Stomach (tissue), 8 donors: ENCODE measurements at regions not wholly inside any gene's neighbourhood (a gene's known extent, or its start where the extent isn't known, plus 50 kb on each side); places are given as distances from the start of the nearest gene placed in this dataset.

Experiments used
- DNase-seq, 2 donors: peaks; one replicate each; pipeline versions ENCODE4 v3.0.0 to v3.0.0-alpha.2; 2013 to 2019
- H3K27ac ChIP-seq, 5 donors: fragments of 200-600 bp in 4 of 5; sonication (generic) in 4 of 5; one replicate each; pipeline ENCODE4 v1.5.1; 2013 to 2019; ENCODE audit warnings: mild to moderate bottlenecking in 1 of 5, moderate library complexity in 1 of 5
- H3K27me3 ChIP-seq, 3 donors: fragments of 200-600 bp; sonication (generic); one replicate each; pipeline ENCODE4 v1.5.1; 2017 to 2019; ENCODE audit warnings: mixed run types in 1 of 3
- H3K36me3 ChIP-seq, 4 donors: fragments of 200-600 bp; sonication (generic); 1 replicate in 3 of 4; 2 replicates in 1 of 4; pipeline ENCODE4 v1.5.1; 2016 to 2019
- H3K4me1 ChIP-seq, 4 donors: fragments of 200-600 bp; sonication (generic); one replicate each; pipeline ENCODE4 v1.5.1; 2016 to 2019
- H3K4me3 ChIP-seq, 4 donors: fragments of 200-600 bp; sonication (generic) in 3 of 4; one replicate each; pipeline ENCODE4 v1.5.1; 2016 to 2019; ENCODE audit warnings: mild to moderate bottlenecking in 1 of 4
- H3K9me3 ChIP-seq, 4 donors: fragments of 200-600 bp; sonication (generic); one replicate each; pipeline ENCODE4 v1.5.1; 2016 to 2019
- EP300 ChIP-seq: sonication (generic); formaldehyde crosslinking; IDR thresholded peaks from one replicate; pipeline ENCODE4 v1.6.1; 2017; ENCODE audit warnings: antibody characterized with exemption
- POLR2A ChIP-seq, 4 donors: fragments of 450-650 bp; IDR thresholded peaks; one replicate each; pipeline ENCODE4 v1.6.1; 2016; ENCODE audit warnings: antibody characterized with exemption in 4 of 4, control low read depth in 2 of 4, mild to moderate bottlenecking in 1 of 4, moderate library complexity in 1 of 4
- POLR2AphosphoS5 ChIP-seq, 3 donors: sonication (generic); formaldehyde crosslinking; IDR thresholded peaks; one replicate each; pipeline ENCODE4 v1.6.1; 2016; ENCODE audit warnings: antibody characterized with exemption in 3 of 3
- WGBS, 5 donors: extraction: QIAGEN DNeasy Blood & Tissue Kit in 3 of 5; methylation state at CpG; one replicate each; pipeline versions ENCODE4 v1.1.5 to v1.1.7; 2013 to 2018; 5-methylcytosine and 5-hydroxymethylcytosine counted together
- intact Hi-C: fragments of 100-400 bp; cut with DNase I; formaldehyde crosslinking; loops from one replicate; pipeline ENCODE4 v1.15.1; 2023; ENCODE audit warnings: low total_unique reads
- TF ChIP-seq, protein P1 (sequence below), 7 experiments: fragments of 450-650 bp in 4 of 7; fragments of 200-600 bp in 3 of 7; sonication (generic) in 3 of 7; IDR thresholded peaks; one replicate each; pipeline ENCODE4 v1.5.1; 2016 to 2019; ENCODE audit warnings: antibody characterized with exemption in 7 of 7, control low read depth in 2 of 7, mild to moderate bottlenecking in 1 of 7
- donor health status: healthy with polysubstance abuse.
- donor health status: Bipolar disorder and iron deficiency.
- donor health status: healthy.

DNA sequence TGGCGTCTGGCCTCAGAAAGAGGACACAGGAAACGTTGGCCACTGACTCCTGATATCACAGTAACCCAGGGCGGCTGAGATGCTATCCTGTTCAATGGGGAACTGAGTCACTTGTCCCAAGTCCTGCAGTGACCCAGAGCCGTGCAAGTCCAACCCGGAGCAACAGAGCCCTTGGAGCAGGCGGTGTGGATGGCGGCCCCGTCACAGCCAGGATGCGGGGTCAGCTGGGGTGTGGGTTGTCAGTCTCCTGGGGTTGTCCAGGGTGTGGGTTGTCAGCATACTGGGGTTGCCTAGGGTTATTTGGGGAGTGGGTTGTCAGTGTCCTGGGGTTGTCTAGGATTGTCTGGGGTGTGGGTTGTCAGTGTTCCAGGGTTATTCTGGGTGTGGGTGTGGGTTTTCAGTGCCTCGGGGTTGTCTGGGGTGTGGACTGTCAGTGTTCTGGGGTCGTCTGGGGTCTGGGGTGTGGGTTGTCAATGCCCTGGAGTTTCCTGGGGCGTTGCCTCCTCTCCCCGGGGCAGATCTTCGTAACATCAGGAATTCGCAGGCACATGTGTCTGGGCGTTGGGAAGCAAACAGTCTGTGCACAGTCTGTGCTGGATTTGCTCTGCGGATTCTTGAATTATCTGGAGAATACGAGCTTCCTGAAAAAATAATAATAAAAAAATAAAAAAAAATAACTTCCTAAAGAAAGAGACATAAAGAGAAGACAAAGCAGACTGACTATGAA, 257.5 kb downstream of the PARP8 start:
- 84 to 90% (median 89%) methylated on average over 12 to 18 of the region's 18 CpGs for WGBS, 5 donors
- Histone ChIP-seq H3K36me3 (no peaks in the 10 kb centered on the region), H3K4me3 (no peak overlapping the region), H3K27ac (no peak overlapping the region), H3K9me3 (no peaks in the 10 kb centered on the region), H3K27me3 (no peaks in the 10 kb centered on the region), H3K4me1 (peaks cover 0 to 4% (median 0%) of the 10 kb centered on the region in 4 donors)
- DNase-seq = no peak
- TF ChIP-seq, protein P1, sequence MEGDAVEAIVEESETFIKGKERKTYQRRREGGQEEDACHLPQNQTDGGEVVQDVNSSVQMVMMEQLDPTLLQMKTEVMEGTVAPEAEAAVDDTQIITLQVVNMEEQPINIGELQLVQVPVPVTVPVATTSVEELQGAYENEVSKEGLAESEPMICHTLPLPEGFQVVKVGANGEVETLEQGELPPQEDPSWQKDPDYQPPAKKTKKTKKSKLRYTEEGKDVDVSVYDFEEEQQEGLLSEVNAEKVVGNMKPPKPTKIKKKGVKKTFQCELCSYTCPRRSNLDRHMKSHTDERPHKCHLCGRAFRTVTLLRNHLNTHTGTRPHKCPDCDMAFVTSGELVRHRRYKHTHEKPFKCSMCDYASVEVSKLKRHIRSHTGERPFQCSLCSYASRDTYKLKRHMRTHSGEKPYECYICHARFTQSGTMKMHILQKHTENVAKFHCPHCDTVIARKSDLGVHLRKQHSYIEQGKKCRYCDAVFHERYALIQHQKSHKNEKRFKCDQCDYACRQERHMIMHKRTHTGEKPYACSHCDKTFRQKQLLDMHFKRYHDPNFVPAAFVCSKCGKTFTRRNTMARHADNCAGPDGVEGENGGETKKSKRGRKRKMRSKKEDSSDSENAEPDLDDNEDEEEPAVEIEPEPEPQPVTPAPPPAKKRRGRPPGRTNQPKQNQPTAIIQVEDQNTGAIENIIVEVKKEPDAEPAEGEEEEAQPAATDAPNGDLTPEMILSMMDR (IDR thresholded peaks at IDR 0.05) = no peak
- intact Hi-C loops = no loop called here

DNA sequence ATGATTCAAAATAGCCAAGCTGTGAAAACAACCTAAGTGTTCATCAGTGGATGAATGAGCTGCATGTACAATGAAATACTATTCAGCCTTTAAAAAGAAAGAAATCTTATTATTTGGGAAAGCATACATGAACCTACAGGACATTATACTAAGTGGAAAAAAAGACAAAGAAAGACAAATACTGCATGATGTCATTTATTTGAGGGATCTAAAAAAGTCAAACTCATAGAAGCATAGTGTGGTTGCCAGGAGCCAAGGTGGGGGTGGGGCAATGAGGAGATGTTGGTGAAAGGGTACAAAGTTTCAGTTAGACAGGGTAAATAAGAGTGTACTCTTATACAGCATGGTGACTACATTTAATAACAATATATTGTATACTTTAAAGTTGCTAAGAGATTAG, 261.5 kb downstream of the PARP8 start:
- intact Hi-C loops = no loop called here
- DNase-seq = no peak
- Histone ChIP-seq H3K9me3 (no peaks in the 10 kb centered on the region), H3K27ac (no peak overlapping the region), H3K4me3 (no peak overlapping the region), H3K4me1 (no peaks in the 10 kb centered on the region), H3K36me3 (no peaks in the 10 kb centered on the region), H3K27me3 (no peaks in the 10 kb centered on the region)
- TF ChIP-seq EP300 = no peak
- no peak for TF ChIP-seq POLR2AphosphoS5 (IDR thresholded peaks at IDR 0.05)
- TF ChIP-seq POLR2A (IDR thresholded peaks at IDR 0.05) = no peak
- TF ChIP-seq, protein P1 (IDR thresholded peaks at IDR 0.05) = no peak

GRCh38 chr5:50929174-50929573, 262.7 kb downstream of the PARP8 start:
- Histone ChIP-seq H3K4me1 (no peaks in the 10 kb centered on the region), H3K9me3 (no peaks in the 10 kb centered on the region), H3K4me3 (no peak overlapping the region), H3K36me3 (no peaks in the 10 kb centered on the region), H3K27ac (no peak overlapping the region), H3K27me3 (no peaks in the 10 kb centered on the region)
- TF ChIP-seq POLR2A (IDR thresholded peaks at IDR 0.05) = no peak
- TF ChIP-seq POLR2AphosphoS5 (IDR thresholded peaks at IDR 0.05) = no peak
- no peak for TF ChIP-seq EP300
- TF ChIP-seq, protein P1 (IDR thresholded peaks at IDR 0.05) = no peak
- DNase-seq = no peak
- intact Hi-C loops = no loop called here
- 53 to 66% (median 63%) methylated on average over 3 of the region's 3 CpGs for WGBS, 5 donors

DNA sequence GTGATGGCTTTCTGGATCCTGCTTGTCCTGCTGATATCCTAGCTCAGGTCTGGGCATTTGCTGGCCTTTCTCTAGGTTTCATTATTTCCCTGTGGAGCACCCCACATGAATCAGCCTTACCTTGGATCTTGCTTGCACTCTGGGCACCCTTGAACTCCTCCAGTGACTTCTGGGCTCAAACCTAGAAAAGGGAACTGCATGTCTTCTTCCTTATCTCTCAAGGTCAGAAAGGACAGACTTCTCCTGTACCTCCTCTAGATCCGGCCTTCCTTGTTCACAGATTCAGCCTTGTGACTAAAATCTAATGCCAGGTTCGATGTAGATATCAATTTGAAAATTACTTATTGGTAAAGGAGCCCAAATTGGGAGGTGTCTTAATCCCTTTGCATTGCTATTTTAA, 267.9 kb downstream of the PARP8 start:
- Histone ChIP-seq H3K4me3 (no peak overlapping the region), H3K4me1 (no peaks in the 10 kb centered on the region)
- intact Hi-C loops = no loop called here

More for the DNA sequence above, 267.9 kb downstream of the PARP8 start:
- Histone ChIP-seq H3K9me3 (no peaks in the 10 kb centered on the region), H3K27ac (no peak overlapping the region), H3K27me3 (no peaks in the 10 kb centered on the region), H3K36me3 (no peaks in the 10 kb centered on the region)
- DNase-seq = no peak
- 75 to 88% (median 81%) methylated on average over 2 of the region's 2 CpGs for WGBS, 5 donors
- TF ChIP-seq EP300 = no peak
- TF ChIP-seq, protein P1 (IDR thresholded peaks at IDR 0.05) = no peak
- TF ChIP-seq POLR2AphosphoS5 (IDR thresholded peaks at IDR 0.05) = no peak
